ENCODE measurements at regions not wholly inside any gene's neighbourhood (a gene's known extent, or its start where the extent isn't known, plus 50 kb on each side); places are given as distances from the start of the nearest gene placed in this dataset.

- no peak for TF ChIP-seq SIN3A (IDR thresholded peaks at IDR 0.05; ENCODE audit: borderline replicate concordance, insufficient read depth, low read length)
- no peak for TF ChIP-seq POLR2AphosphoS5 (IDR thresholded peaks at IDR 0.05; ENCODE audit: low read depth, low read length)
- no peak for TF ChIP-seq TAF1 (IDR thresholded peaks at IDR 0.05; ENCODE audit: borderline replicate concordance, insufficient read depth, low read length)
- TF ChIP-seq FOXP2 (optimal IDR thresholded peaks at IDR 0.05; ENCODE audit: borderline replicate concordance, extremely low read depth, extremely low read length, insufficient read depth): no peak
- no peak for TF ChIP-seq REST (IDR thresholded peaks at IDR 0.05; ENCODE audit: insufficient read depth in 1 of 2, low read depth in 2 of 2, low read length in 2 of 2)
Measured at GRCh38 chr1:103937763-103938357, 188.2 kb downstream of the AMY1C start.

- no peak for TF ChIP-seq SIN3A (IDR thresholded peaks at IDR 0.05; ENCODE audit: borderline replicate concordance, insufficient read depth, low read length)
- no peak for TF ChIP-seq POLR2AphosphoS5 (IDR thresholded peaks at IDR 0.05; ENCODE audit: low read depth, low read length)
- TF ChIP-seq TAF1 (IDR thresholded peaks at IDR 0.05; ENCODE audit: borderline replicate concordance, insufficient read depth, low read length): no peak
- no peak for TF ChIP-seq REST (IDR thresholded peaks at IDR 0.05; ENCODE audit: insufficient read depth in 1 of 2, low read depth in 2 of 2, low read length in 2 of 2)
Measured at GRCh38 chr1:103941086-103941485, 191.4 kb downstream of the AMY1C start.

GRCh38 chr1:103942029-103942428, 192.3 kb downstream of the AMY1C start:
- TF ChIP-seq SIN3A (IDR thresholded peaks at IDR 0.05; ENCODE audit: borderline replicate concordance, insufficient read depth, low read length) (no peak), REST (IDR thresholded peaks at IDR 0.05; ENCODE audit: insufficient read depth in 1 of 2, low read depth in 2 of 2, low read length in 2 of 2) (no peak), FOXP2 (optimal IDR thresholded peaks at IDR 0.05; ENCODE audit: borderline replicate concordance, extremely low read depth, extremely low read length, insufficient read depth) (no peak), TAF1 (IDR thresholded peaks at IDR 0.05; ENCODE audit: borderline replicate concordance, insufficient read depth, low read length) (no peak), POLR2AphosphoS5 (IDR thresholded peaks at IDR 0.05; ENCODE audit: low read depth, low read length) (no peak)

- no peak for TF ChIP-seq REST (IDR thresholded peaks at IDR 0.05; ENCODE audit: insufficient read depth in 1 of 2, low read depth in 2 of 2, low read length in 2 of 2)
- TF ChIP-seq FOXP2 (optimal IDR thresholded peaks at IDR 0.05; ENCODE audit: borderline replicate concordance, extremely low read depth, extremely low read length, insufficient read depth): no peak
- no peak for TF ChIP-seq SIN3A (IDR thresholded peaks at IDR 0.05; ENCODE audit: borderline replicate concordance, insufficient read depth, low read length)
- TF ChIP-seq POLR2AphosphoS5 (IDR thresholded peaks at IDR 0.05; ENCODE audit: low read depth, low read length): no peak
- TF ChIP-seq TAF1 (IDR thresholded peaks at IDR 0.05; ENCODE audit: borderline replicate concordance, insufficient read depth, low read length): no peak
Measured at GRCh38 chr1:103945774-103946173, 196.1 kb downstream of the AMY1C start.

GRCh38 chr1:103948526-103948925, 198.8 kb downstream of the AMY1C start:
- no peak for TF ChIP-seq POLR2AphosphoS5 (IDR thresholded peaks at IDR 0.05; ENCODE audit: low read depth, low read length)
- no peak for TF ChIP-seq TAF1 (IDR thresholded peaks at IDR 0.05; ENCODE audit: borderline replicate concordance, insufficient read depth, low read length)
- no peak for TF ChIP-seq REST (IDR thresholded peaks at IDR 0.05; ENCODE audit: insufficient read depth in 1 of 2, low read depth in 2 of 2, low read length in 2 of 2)
- TF ChIP-seq FOXP2 (optimal IDR thresholded peaks at IDR 0.05; ENCODE audit: borderline replicate concordance, extremely low read depth, extremely low read length, insufficient read depth): no peak
- TF ChIP-seq SIN3A (IDR thresholded peaks at IDR 0.05; ENCODE audit: borderline replicate concordance, insufficient read depth, low read length): no peak
